CD4-positive, alpha-beta memory T cell (primary cell): ENCODE measurements at regions not wholly inside any gene's neighbourhood (a gene's known extent, or its start where the extent isn't known, plus 50 kb on each side); places are given as distances from the start of the nearest gene placed in this dataset.

Source experiments
- CTCF ChIA-PET: fragments of 350-600 bp; sonication (Branson Sonifier 250); formaldehyde crosslinking; loops from one replicate; lab custom pipeline; 2021; ENCODE audit warnings: inconsistent platforms; ENCODE audit not compliant: partially characterized antibody; lab: Charles Lee
- POLR2A ChIA-PET: fragments of 350-600 bp; sonication (Branson Sonifier 250); formaldehyde crosslinking; loops from one replicate; lab custom pipeline; 2021; ENCODE audit not compliant: partially characterized antibody; lab: Charles Lee
- DNase-seq, 5 donors: peaks; one replicate each; pipeline versions ENCODE4 v3.0.0 to v3.0.0-alpha.2; 2020 to 2022; ENCODE audit warnings: mixed read lengths in 1 of 5
- H3K27ac ChIP-seq: one replicate; pipeline ENCODE4 v1.7.0; 2013; ENCODE audit warnings: low read depth, low read length
- H3K27me3 ChIP-seq: 2 replicates; pipeline ENCODE4 v1.7.0; 2013; ENCODE audit warnings: mild to moderate bottlenecking, low read length, moderate library complexity; ENCODE audit not compliant: insufficient read depth
- H3K36me3 ChIP-seq: 2 replicates; pipeline ENCODE4 v1.7.0; 2013; ENCODE audit warnings: mild to moderate bottlenecking, low read length, moderate library complexity; ENCODE audit not compliant: insufficient read depth
- H3K4me1 ChIP-seq: 2 replicates; pipeline ENCODE4 v1.7.0; 2013; ENCODE audit warnings: mild to moderate bottlenecking, low read length, moderate library complexity; ENCODE audit not compliant: insufficient read depth
- H3K4me3 ChIP-seq, 2 donors: one replicate each; pipeline ENCODE4 v1.7.0; 2013; ENCODE audit warnings: low read length in 2 of 2, mild to moderate bottlenecking in 1 of 2
- H3K9me3 ChIP-seq, 2 donors: one replicate each; pipeline ENCODE4 v1.7.0; 2013; ENCODE audit warnings: low read length in 2 of 2, control low read depth in 1 of 2; ENCODE audit not compliant: control insufficient read depth in 1 of 2
- H3K27ac Mint-ChIP-seq, 7 donors: one replicate each; pipeline ENCODE4 v1.8.0; 2020 to 2021; ENCODE audit warnings: mixed read lengths in 7 of 7, mild to moderate bottlenecking in 6 of 7, inconsistent platforms in 3 of 7, moderate library complexity in 3 of 7
- H3K27me3 Mint-ChIP-seq, 2 donors: one replicate each; pipeline ENCODE4 v1.8.0; 2020 to 2021; ENCODE audit warnings: mixed read lengths in 2 of 2
- H3K36me3 Mint-ChIP-seq, 2 donors: one replicate each; pipeline ENCODE4 v1.8.0; 2020 to 2021; ENCODE audit warnings: mixed read lengths in 2 of 2, inconsistent platforms in 1 of 2, mild to moderate bottlenecking in 1 of 2
- H3K4me1 Mint-ChIP-seq, 4 donors: one replicate each; pipeline ENCODE4 v1.8.0; 2020 to 2021; ENCODE audit warnings: mixed read lengths in 4 of 4, mild to moderate bottlenecking in 1 of 4
- H3K4me3 Mint-ChIP-seq, 8 donors: one replicate each; pipeline ENCODE4 v1.8.0; 2020 to 2021; ENCODE audit warnings: mixed read lengths in 8 of 8, mild to moderate bottlenecking in 7 of 8, moderate library complexity in 6 of 8, inconsistent platforms in 3 of 8
- H3K9me3 Mint-ChIP-seq, 8 donors: one replicate each; pipeline ENCODE4 v1.8.0; 2020 to 2021; ENCODE audit warnings: mixed read lengths in 8 of 8, mild to moderate bottlenecking in 5 of 8, inconsistent platforms in 3 of 8, moderate library complexity in 1 of 8
- intact Hi-C: fragments of 100-400 bp; cut with micrococcal nuclease; formaldehyde crosslinking; loops from one replicate; pipeline ENCODE4 v1.15.1; 2023

GRCh38 chr2:145114726-145115125, 594.8 kb upstream of the ZEB2 start:
- no peaks in the 10 kb centered on the region for H3K36me3 Mint-ChIP-seq
- ChIA-PET CTCF (no interaction called here), POLR2A (no interaction called here)
- Histone ChIP-seq H3K27ac (no peak overlapping the region), H3K27me3 (no peaks in the 10 kb centered on the region), H3K36me3 (no peaks in the 10 kb centered on the region), H3K4me1 (no peaks in the 10 kb centered on the region), H3K9me3 (peaks cover 0 to 3% of the 10 kb centered on the region in 2 donors), H3K4me3 (no peak overlapping the region)
- intact Hi-C loops: no loop called here
- no peak overlapping the region for H3K27ac Mint-ChIP-seq
- no peak for DNase-seq
- no peak overlapping the region for H3K4me3 Mint-ChIP-seq
- no peaks in the 10 kb centered on the region for H3K27me3 Mint-ChIP-seq
- no peaks in the 10 kb centered on the region for H3K4me1 Mint-ChIP-seq
- H3K9me3 Mint-ChIP-seq: peaks cover 0 to 4% (median 2%) of the 10 kb centered on the region in 8 donors

DNA sequence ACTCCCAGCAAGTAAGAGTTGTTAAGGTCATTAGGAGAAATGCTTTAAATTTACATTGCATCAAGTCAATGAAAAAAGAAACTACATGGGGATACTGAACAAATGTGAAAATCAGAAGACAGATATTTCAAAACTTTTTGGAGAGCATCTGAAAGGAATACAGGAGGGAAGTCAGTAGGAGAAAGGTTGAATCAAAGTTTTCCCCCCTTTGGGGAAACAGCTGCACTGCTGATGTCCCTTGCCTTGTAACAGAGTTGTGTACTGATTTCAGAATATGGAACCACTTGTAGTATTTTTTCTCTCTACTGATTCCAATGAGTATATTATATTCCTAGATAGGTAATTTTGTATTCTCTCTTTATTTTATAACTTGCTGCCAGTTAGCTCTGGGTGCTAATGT, 592.5 kb upstream of the ZEB2 start:
- DNase-seq: no peak
- Mint-ChIP-seq H3K4me3 (no peak overlapping the region), H3K27me3 (no peaks in the 10 kb centered on the region), H3K4me1 (no peaks in the 10 kb centered on the region), H3K36me3 (no peaks in the 10 kb centered on the region), H3K9me3 (peaks cover 0 to 4% (median under 1%) of the 10 kb centered on the region in 8 donors), H3K27ac (no peak overlapping the region)
- Histone ChIP-seq H3K4me3 (no peak overlapping the region), H3K4me1 (no peaks in the 10 kb centered on the region), H3K36me3 (no peaks in the 10 kb centered on the region), H3K27me3 (no peaks in the 10 kb centered on the region), H3K27ac (no peak overlapping the region), H3K9me3 (peaks cover 0 to 3% of the 10 kb centered on the region in 2 donors)
- ChIA-PET CTCF (no interaction called here), POLR2A (no interaction called here)
- intact Hi-C loops: no loop called here

- no peak overlapping the region for H3K4me3 ChIP-seq
- ChIA-PET CTCF (no interaction called here), POLR2A (no interaction called here)
- H3K9me3 ChIP-seq: peaks cover 0 to 3% of the 10 kb centered on the region in 2 donors
- Mint-ChIP-seq H3K27ac (no peak overlapping the region), H3K4me3 (no peak overlapping the region), H3K27me3 (no peaks in the 10 kb centered on the region), H3K4me1 (no peaks in the 10 kb centered on the region), H3K9me3 (peaks cover 0 to 4% (median 0%) of the 10 kb centered on the region in 8 donors), H3K36me3 (no peaks in the 10 kb centered on the region)
- H3K4me1 ChIP-seq: no peaks in the 10 kb centered on the region
- intact Hi-C loops: no loop called here
- H3K36me3 ChIP-seq: no peaks in the 10 kb centered on the region
- no peak for DNase-seq
- no peak overlapping the region for H3K27ac ChIP-seq
- no peaks in the 10 kb centered on the region for H3K27me3 ChIP-seq
These were observed 590.9 kb upstream of the ZEB2 start for GRCh38 chr2:145110668-145111356.

DNA sequence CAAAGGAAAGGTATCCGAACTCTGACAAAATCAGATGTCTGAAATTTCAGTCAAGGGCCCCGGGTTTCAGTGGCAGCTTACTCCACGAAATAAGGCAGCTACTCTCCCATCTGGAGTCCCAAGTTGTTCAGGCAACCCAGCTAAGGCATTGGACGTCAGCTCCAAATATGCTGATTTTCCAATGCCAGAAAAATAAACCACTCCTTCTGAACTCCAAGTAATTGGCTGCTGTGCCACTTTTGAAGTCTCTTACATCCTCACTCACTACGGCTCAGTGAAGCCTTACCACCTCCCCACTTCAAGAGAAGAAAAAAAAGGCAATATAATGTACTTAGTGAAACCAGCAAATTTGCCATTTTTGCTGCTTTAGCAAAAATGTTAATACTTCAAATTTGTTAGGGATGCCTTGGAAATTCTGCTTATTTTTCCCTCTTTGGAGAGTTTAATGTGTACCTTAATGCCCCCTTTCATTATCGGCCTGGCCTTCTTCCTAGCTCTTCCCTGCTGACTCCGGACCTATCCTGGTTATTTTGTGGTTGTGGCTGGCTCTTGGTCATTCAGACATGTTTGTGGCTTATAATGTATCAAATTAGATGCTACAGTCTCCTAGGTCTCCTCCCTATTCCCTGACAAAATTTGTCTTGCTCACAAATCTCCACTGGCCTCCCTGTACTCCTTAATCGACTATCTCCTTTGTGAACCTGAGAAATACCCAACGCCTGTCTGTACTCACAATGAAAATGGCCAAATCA, 589.2 kb upstream of the ZEB2 start:
- Histone ChIP-seq H3K27ac (no peak overlapping the region), H3K4me1 (no peaks in the 10 kb centered on the region), H3K9me3 (peaks cover 0 to 3% of the 10 kb centered on the region in 2 donors), H3K4me3 (no peak overlapping the region), H3K36me3 (no peaks in the 10 kb centered on the region), H3K27me3 (no peaks in the 10 kb centered on the region)
- Mint-ChIP-seq H3K4me1 (no peaks in the 10 kb centered on the region), H3K9me3 (peaks cover 0 to 6% (median 0%) of the 10 kb centered on the region in 8 donors), H3K4me3 (no peak overlapping the region), H3K27ac (no peak overlapping the region), H3K36me3 (no peaks in the 10 kb centered on the region), H3K27me3 (no peaks in the 10 kb centered on the region)
- CTCF ChIA-PET: no interaction called here
- POLR2A ChIA-PET: no interaction called here
- intact Hi-C loops: no loop called here
- DNase-seq: no peak

DNA sequence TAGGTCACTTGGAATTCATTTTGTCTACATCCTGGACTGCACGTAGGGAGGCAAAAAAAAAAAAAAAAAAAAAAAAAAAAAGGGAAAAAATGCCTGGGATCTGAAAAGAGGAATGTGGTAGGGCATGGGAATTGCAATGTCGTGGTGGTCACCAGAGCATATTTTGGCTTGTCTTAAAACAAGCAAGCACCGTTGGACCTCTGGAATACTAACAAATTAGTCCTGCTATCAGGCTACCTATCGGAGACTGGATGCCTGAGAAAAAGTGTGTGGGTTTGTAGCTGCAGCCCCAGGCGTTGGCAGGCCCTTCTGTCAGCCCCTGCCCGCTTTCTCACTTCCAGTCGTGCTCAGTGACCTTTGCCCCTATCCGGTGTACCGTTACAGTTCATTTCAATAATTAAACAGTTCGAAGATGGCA, 588.5 kb upstream of the ZEB2 start:
- Mint-ChIP-seq H3K27me3 (no peaks in the 10 kb centered on the region), H3K4me3 (no peak overlapping the region), H3K9me3 (peaks cover 0 to 6% (median 0%) of the 10 kb centered on the region in 8 donors), H3K27ac (no peak overlapping the region), H3K4me1 (no peaks in the 10 kb centered on the region), H3K36me3 (no peaks in the 10 kb centered on the region)
- intact Hi-C loops: no loop called here
- Histone ChIP-seq H3K36me3 (no peaks in the 10 kb centered on the region), H3K4me1 (no peaks in the 10 kb centered on the region), H3K27ac (no peak overlapping the region), H3K9me3 (peaks cover 0 to 3% of the 10 kb centered on the region in 2 donors), H3K27me3 (no peaks in the 10 kb centered on the region), H3K4me3 (no peak overlapping the region)
- DNase-seq: no peak
- CTCF ChIA-PET: no interaction called here
- POLR2A ChIA-PET: no interaction called here

GRCh38 chr2:145106293-145106692, 586.4 kb upstream of the ZEB2 start:
- POLR2A ChIA-PET: no interaction called here
- Histone ChIP-seq H3K27me3 (no peaks in the 10 kb centered on the region), H3K27ac (no peak overlapping the region), H3K4me1 (no peaks in the 10 kb centered on the region), H3K4me3 (no peak overlapping the region), H3K36me3 (no peaks in the 10 kb centered on the region), H3K9me3 (peaks cover 0 to 3% of the 10 kb centered on the region in 2 donors)
- CTCF ChIA-PET: no interaction called here
- Mint-ChIP-seq H3K4me3 (no peak overlapping the region), H3K27ac (no peak overlapping the region), H3K9me3 (peaks cover 0 to 6% (median 2%) of the 10 kb centered on the region in 8 donors), H3K4me1 (no peaks in the 10 kb centered on the region), H3K27me3 (no peaks in the 10 kb centered on the region), H3K36me3 (no peaks in the 10 kb centered on the region)
- DNase-seq: no peak
- intact Hi-C loops: no loop called here

DNA sequence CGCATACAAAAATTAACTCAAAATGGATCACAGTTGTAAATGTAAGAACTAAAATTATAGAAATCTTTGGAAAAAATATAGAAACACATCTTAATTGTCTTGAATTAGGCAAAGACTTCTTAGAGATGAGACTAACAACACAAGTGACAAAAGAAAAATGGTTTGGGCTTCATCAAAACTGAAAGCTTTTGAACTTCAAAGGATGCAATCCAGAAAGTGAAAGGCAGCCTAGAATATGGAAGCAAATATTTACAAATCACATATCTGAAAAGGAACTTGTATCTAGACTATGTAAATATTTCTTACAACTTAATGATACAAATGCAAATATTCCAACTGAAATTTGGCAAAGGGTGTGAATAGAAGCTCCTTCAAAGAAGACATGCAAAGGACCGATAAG, 582.8 kb upstream of the ZEB2 start:
- H3K9me3 ChIP-seq: no peaks in the 10 kb centered on the region
- CTCF ChIA-PET: no interaction called here
- no peaks in the 10 kb centered on the region for H3K36me3 Mint-ChIP-seq
- H3K4me3 ChIP-seq: no peak overlapping the region
- DNase-seq: no peak
- H3K4me1 Mint-ChIP-seq: no peaks in the 10 kb centered on the region
- intact Hi-C loops: no loop called here
- H3K4me3 Mint-ChIP-seq: no peak overlapping the region
- H3K27me3 Mint-ChIP-seq: no peaks in the 10 kb centered on the region
- no peak overlapping the region for H3K27ac ChIP-seq
- H3K36me3 ChIP-seq: no peaks in the 10 kb centered on the region
- POLR2A ChIA-PET: no interaction called here
- no peak overlapping the region for H3K27ac Mint-ChIP-seq
- H3K27me3 ChIP-seq: no peaks in the 10 kb centered on the region
- H3K4me1 ChIP-seq: no peaks in the 10 kb centered on the region
- H3K9me3 Mint-ChIP-seq: peaks cover 0 to 12% (median 2%) of the 10 kb centered on the region in 8 donors
